H1 (cell line): ENCODE measurements at regions not wholly inside any gene's neighbourhood (a gene's known extent, or its start where the extent isn't known, plus 50 kb on each side); places are given as distances from the start of the nearest gene placed in this dataset.

Experiments used
- CTCF ChIA-PET: fragments of 300-600 bp; sonication (Branson Sonifier 250); formaldehyde crosslinking; loops from one replicate; lab custom pipeline; 2021; ENCODE audit not compliant: partially characterized antibody; lab: Charles Lee
- POLR2A ChIA-PET: fragments of 300-600 bp; sonication (Branson Sonifier 250); formaldehyde crosslinking; loops from one replicate; lab custom pipeline; 2021; ENCODE audit warnings: inconsistent platforms; ENCODE audit not compliant: partially characterized antibody; lab: Charles Lee
- DNase-seq, 2 experiments: peaks; one replicate each; pipeline versions ENCODE4 v3.0.0 to v3.0.0-alpha.2; 2010 to 2022; ENCODE audit warnings: low spot score in 2 of 2, low read depth in 1 of 2, mixed read lengths in 1 of 2
- FAIRE-seq: peaks from 2 replicates; lab custom pipeline; 2011; peaks lifted over from hg19 to GRCh38; lab: Jason Lieb, UNC
- H2AFZ ChIP-seq: 2 replicates; pipeline ENCODE4 v1.8.1; 2012; ENCODE audit warnings: low read length, inconsistent platforms
- H2AK5ac ChIP-seq: 2 replicates; pipeline ENCODE4 v1.6.1; 2013; ENCODE audit warnings: low read depth, low read length
- H2BK120ac ChIP-seq: replicated peaks from 2 replicates; pipeline ENCODE3; 2013; ENCODE audit warnings: low read depth, low read length, inconsistent platforms
- H2BK12ac ChIP-seq: 2 replicates; pipeline ENCODE4 v1.6.1; 2013; ENCODE audit warnings: low read depth, low read length
- H2BK15ac ChIP-seq: 2 replicates; pipeline ENCODE4 v1.6.1; 2013; ENCODE audit warnings: low read length
- H2BK20ac ChIP-seq: 2 replicates; pipeline ENCODE4 v1.6.1; 2013; ENCODE audit warnings: low read length
- H2BK5ac ChIP-seq: 2 replicates; pipeline ENCODE4 v1.6.1; 2013; ENCODE audit warnings: low read depth, low read length
- H3K14ac ChIP-seq: 2 replicates; pipeline ENCODE4 v1.6.1; 2013; ENCODE audit warnings: inconsistent platforms; ENCODE audit not compliant: insufficient read length
- H3K18ac ChIP-seq: 2 replicates; pipeline ENCODE4 v1.6.1; 2013; ENCODE audit warnings: low read length; ENCODE audit errors: extremely low read depth
- H3K23ac ChIP-seq: 2 replicates; pipeline ENCODE4 v1.6.1; 2013; ENCODE audit warnings: inconsistent platforms; ENCODE audit not compliant: insufficient read length
- H3K23me2 ChIP-seq: 2 replicates; pipeline ENCODE4 v1.6.1; 2013; ENCODE audit warnings: low read depth, low read length
- H3K27ac ChIP-seq: 2 replicates; pipeline ENCODE4 v1.6.1; 2011; ENCODE audit warnings: low read depth, low read length, inconsistent platforms
- H3K27me3 ChIP-seq, 4 experiments: replicated peaks in 1 of 4; 1 replicate in 1 of 4; 2 replicates in 3 of 4; pipeline versions ENCODE4 v1.6.1 to v1.8.1; 2011 to 2013; ENCODE audit warnings: low read length in 3 of 4, mild to moderate bottlenecking in 3 of 4, inconsistent platforms in 2 of 4, mixed read lengths in 2 of 4, moderate library complexity in 1 of 4; ENCODE audit not compliant: control insufficient read depth in 3 of 4, insufficient read depth in 3 of 4; ENCODE audit errors: extremely low read depth in 1 of 4
- H3K36me3 ChIP-seq, 4 experiments: 2 replicates each; pipeline versions ENCODE4 v1.6.1 to v1.8.1; 2011 to 2013; ENCODE audit warnings: mild to moderate bottlenecking in 4 of 4, low read length in 3 of 4, moderate library complexity in 2 of 4, control low read depth in 1 of 4, inconsistent platforms in 1 of 4; ENCODE audit not compliant: insufficient read depth in 4 of 4, control insufficient read depth in 2 of 4
- H3K4ac ChIP-seq: replicated peaks from 2 replicates; pipeline ENCODE3; 2013; ENCODE audit warnings: low read length, low read depth, mixed read lengths, inconsistent platforms; ENCODE audit not compliant: insufficient read length
- H3K4me1 ChIP-seq, 4 experiments: replicated peaks in 1 of 4; 1 replicate in 1 of 4; 2 replicates in 3 of 4; pipeline versions ENCODE4 v1.6.1 to v1.8.1; 2011 to 2013; ENCODE audit warnings: low read length in 3 of 4, inconsistent platforms in 2 of 4, mixed read lengths in 1 of 4; ENCODE audit not compliant: insufficient read depth in 4 of 4, control insufficient read depth in 3 of 4
- H3K4me2 ChIP-seq, 2 experiments: 2 replicates each; pipeline versions ENCODE4 v1.6.1 to v1.8.1; 2011 to 2013; ENCODE audit warnings: low read depth in 2 of 2, low read length in 2 of 2, control low read depth in 1 of 2, inconsistent platforms in 1 of 2, mild to moderate bottlenecking in 1 of 2; ENCODE audit not compliant: insufficient read depth in 1 of 2
- H3K4me3 ChIP-seq, 4 experiments: fragments of 200-600, 300-600 bp in 1 of 4; sonication (generic), shearing (Covaris generic), sonication (Bioruptor Twin) in 1 of 4; 2 replicates each; pipeline versions ENCODE4 v1.5.1 to v1.8.1; 2011 to 2016; ENCODE audit warnings: low read length in 4 of 4, low read depth in 3 of 4, control low read depth in 2 of 4, inconsistent platforms in 2 of 4, mild to moderate bottlenecking in 2 of 4, mixed read lengths in 1 of 4, moderate library complexity in 1 of 4; ENCODE audit not compliant: insufficient read depth in 2 of 4; ENCODE audit errors: extremely low read depth in 1 of 4
- H3K56ac ChIP-seq: replicated peaks from 2 replicates; pipeline ENCODE3; 2013; ENCODE audit warnings: low read depth, mild to moderate bottlenecking, mixed read lengths, low read length, inconsistent platforms; ENCODE audit not compliant: insufficient read length
- H3K79me1 ChIP-seq: 2 replicates; pipeline ENCODE4 v1.6.1; 2013; ENCODE audit warnings: low read depth, low read length, control low read depth
- H3K79me2 ChIP-seq, 2 experiments: 2 replicates each; pipeline versions ENCODE4 v1.6.1 to v1.8.1; 2012 to 2013; ENCODE audit warnings: low read length in 2 of 2, mild to moderate bottlenecking in 2 of 2, inconsistent platforms in 1 of 2; ENCODE audit not compliant: insufficient read depth in 2 of 2, control insufficient read depth in 1 of 2
- H3K9ac ChIP-seq, 4 experiments: replicated peaks in 1 of 4; 1 replicate in 1 of 4; 2 replicates in 3 of 4; pipeline versions ENCODE4 v1.6.1 to v1.8.1; 2011 to 2013; ENCODE audit warnings: low read depth in 3 of 4, low read length in 3 of 4, control low read depth in 2 of 4, mild to moderate bottlenecking in 2 of 4, moderate library complexity in 2 of 4, inconsistent platforms in 1 of 4; ENCODE audit errors: extremely low read depth in 1 of 4
- H3K9me3 ChIP-seq, 2 experiments: 2 replicates each; pipeline versions ENCODE4 v1.6.1 to v1.8.1; 2012 to 2013; ENCODE audit warnings: mild to moderate bottlenecking in 2 of 2, moderate library complexity in 2 of 2, control low read depth in 1 of 2, inconsistent platforms in 1 of 2, low read depth in 1 of 2, low read length in 1 of 2, mixed read lengths in 1 of 2; ENCODE audit not compliant: insufficient read depth in 2 of 2
- H4K20me1 ChIP-seq, 2 experiments: replicated peaks in 1 of 2; 2 replicates each; pipeline versions ENCODE3 to v1.8.1; 2011 to 2013; ENCODE audit warnings: inconsistent platforms in 2 of 2, low read length in 2 of 2, mild to moderate bottlenecking in 1 of 2; ENCODE audit not compliant: insufficient read depth in 2 of 2, control insufficient read depth in 1 of 2
- H4K5ac ChIP-seq: 2 replicates; pipeline ENCODE4 v1.6.1; 2013; ENCODE audit warnings: low read length, low read depth, mixed read lengths, inconsistent platforms; ENCODE audit not compliant: insufficient read length
- H4K8ac ChIP-seq: 2 replicates; pipeline ENCODE4 v1.8.0; 2013; ENCODE audit warnings: mild to moderate bottlenecking, moderate library complexity, low read length, inconsistent platforms; ENCODE audit not compliant: insufficient read depth; ENCODE audit errors: extremely low read depth
- H4K91ac ChIP-seq: replicated peaks from 2 replicates; pipeline ENCODE3; 2013; ENCODE audit warnings: low read length, mixed read lengths, inconsistent platforms; ENCODE audit not compliant: insufficient read length
- WGBS, 2 experiments: shearing (Covaris generic) in 1 of 2; methylation state at CpG; one replicate each; pipeline versions ENCODE4 v1.1.6 to v1.1.7; 2013 to 2015; ENCODE audit warnings: low lambda C conversion rate in 2 of 2, mixed read lengths in 2 of 2, inconsistent platforms in 1 of 2, low coverage in 1 of 2, missing lambda C conversion rate in 1 of 2; ENCODE audit not compliant: insufficient replicate concordance in 2 of 2, insufficient coverage in 1 of 2, insufficient read length in 1 of 2; ENCODE audit errors: extremely low coverage in 1 of 2, missing lambda C conversion rate in 1 of 2; 5-methylcytosine and 5-hydroxymethylcytosine counted together

DNA sequence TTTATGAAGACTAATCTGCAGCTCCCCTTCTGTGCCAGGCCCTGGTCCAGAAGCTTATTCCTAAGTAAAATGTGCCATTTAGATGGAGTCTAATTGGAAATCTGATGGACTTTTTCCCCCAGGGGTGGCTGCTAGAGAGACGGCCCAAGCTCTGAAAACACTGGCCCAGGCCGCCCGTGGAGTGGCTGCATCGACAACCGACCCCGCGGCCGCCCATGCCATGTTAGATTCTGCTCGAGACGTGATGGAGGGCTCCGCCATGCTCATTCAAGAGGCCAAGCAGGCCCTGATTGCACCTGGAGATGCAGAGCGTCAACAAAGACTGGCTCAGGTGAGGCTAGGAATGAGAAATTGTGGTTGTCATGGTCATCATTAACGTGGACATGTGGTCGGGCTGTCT lies 305.8 kb upstream of the TPM1 start:
- Histone ChIP-seq H2BK15ac (no peak overlapping the region), H3K23me2 (no peaks in the 10 kb centered on the region), H4K5ac (no peak overlapping the region), H3K4me3 (no peak overlapping the region), H4K8ac (no peak overlapping the region; the same call in 1 of the 2 replicates), H2AFZ (no peak overlapping the region), H3K79me1 (no peaks in the 10 kb centered on the region), H3K9me3 (no peaks in the 10 kb centered on the region), H4K91ac (no peak overlapping the region), H2BK120ac (no peak overlapping the region), H3K9ac (no peak overlapping the region), H3K4me2 (no peak overlapping the region), H3K14ac (no peak overlapping the region), H3K4ac (no peak overlapping the region), H3K79me2 (no peaks in the 10 kb centered on the region), H2AK5ac (no peak overlapping the region), H3K23ac (no peak overlapping the region), H3K18ac (no peak overlapping the region), H3K27ac (no peak overlapping the region), H2BK20ac (no peak overlapping the region), H2BK12ac (no peak overlapping the region), H3K56ac (no peak overlapping the region), H3K27me3 (no peaks in the 10 kb centered on the region), H2BK5ac (no peak overlapping the region), H3K4me1 (peaks cover 0 to 6% (median 5%) of the 10 kb centered on the region in 4 experiments; a peak in 5 of 7 replicates), H3K36me3 (0 out of 8 replicates have a peak, but pooled peaks cover 0 to 3% (median 0%) of the 10 kb centered on the region in 4 experiments), H4K20me1 (no peaks in the 10 kb centered on the region)
- FAIRE-seq (no peak), DNase-seq (no peak)
- ChIA-PET CTCF (interaction anchor here (0.9 kb wide), 1 partner anchor 10 kb away, joined by 3 read pairs; no protein-coding TSS in a partner anchor), POLR2A (no interaction called here)
- WGBS, 2 experiments, result 97% methylated on average over 14 of the region's 14 CpGs; no CpG with 5 or more reads in 1 of the 2 experiments
